GM12878 (cell line): ENCODE measurements at regions not wholly inside any gene's neighbourhood (a gene's known extent, or its start where the extent isn't known, plus 50 kb on each side); places are given as distances from the start of the nearest gene placed in this dataset.

Experiments used
- BCL3 ChIP-seq: IDR thresholded peaks from 2 replicates; pipeline ENCODE4 v1.6.1; 2011; ENCODE audit warnings: borderline replicate concordance, low read depth, mild to moderate bottlenecking, moderate library complexity, low read length; ENCODE audit not compliant: insufficient read depth, poor library complexity, severe bottlenecking
- BRCA1 ChIP-seq: IDR thresholded peaks from 2 replicates; pipeline ENCODE4 v1.6.1; 2011; ENCODE audit warnings: low read depth, low read length, improper control_type of control experiment
- CTCF ChIP-seq, 3 experiments: IDR thresholded peaks in 2 of 3; conservative IDR thresholded peaks in 1 of 3; 2 replicates each; pipeline ENCODE4 v1.5.1; 2011; ENCODE audit warnings: low read depth in 3 of 3, low read length in 3 of 3, mild to moderate bottlenecking in 3 of 3, control low read depth in 2 of 3, moderate library complexity in 2 of 3, inconsistent platforms in 1 of 3, mixed read lengths in 1 of 3; ENCODE audit not compliant: control insufficient read depth in 2 of 3, insufficient read depth in 1 of 3; ENCODE audit errors: extremely low read depth in 1 of 3
- GATAD2B ChIP-seq: fragments of 450-650 bp; conservative IDR thresholded peaks from 2 replicates; pipeline ENCODE4 v1.6.1; 2017; ENCODE audit warnings: low read depth, mild to moderate bottlenecking, moderate library complexity
- POLR2A ChIP-seq: IDR thresholded peaks from 2 replicates; pipeline ENCODE4 v1.6.1; 2011; ENCODE audit warnings: low read depth, mild to moderate bottlenecking, low read length
- REST ChIP-seq: IDR thresholded peaks from 2 replicates; pipeline ENCODE4 v1.6.1; 2012; ENCODE audit warnings: mild to moderate bottlenecking, low read depth, low read length

DNA sequence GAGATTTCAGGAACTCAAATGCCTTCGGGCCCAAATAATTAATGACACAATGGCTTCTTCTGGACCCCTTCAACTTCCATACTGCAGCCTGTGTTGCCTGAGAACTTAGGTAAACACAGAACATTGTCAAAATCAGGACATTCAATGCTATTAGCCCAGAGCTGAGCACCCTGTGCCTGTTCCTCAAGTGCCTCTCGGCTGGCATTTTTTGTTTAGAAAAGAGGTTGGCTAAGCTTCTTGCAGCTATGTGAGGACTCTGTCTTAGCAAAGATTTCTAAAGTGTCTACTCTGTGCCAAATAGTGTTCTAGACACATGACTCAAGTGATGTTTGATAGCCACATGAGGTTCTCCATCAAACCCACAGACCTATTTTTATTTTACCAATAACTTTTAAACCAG, 289.3 kb upstream of the ARID1B start:
- TF ChIP-seq CTCF (IDR thresholded peaks at IDR 0.05 in 2 of 3, conservative IDR thresholded peaks at IDR 0.05 in 1 of 3; ENCODE audit: control insufficient read depth in 2 of 3, extremely low read depth in 1 of 3, insufficient read depth in 1 of 3, low read depth in 3 of 3, low read length in 3 of 3) (no peak), REST (no peak), BRCA1 (no peak), GATAD2B (no peak), POLR2A (no peak), BCL3 (no peak)
